ENCODE measurements at regions not wholly inside any gene's neighbourhood (a gene's known extent, or its start where the extent isn't known, plus 50 kb on each side); places are given as distances from the start of the nearest gene placed in this dataset.

GRCh38 chr14:105898482-105899010 lies 372.2 kb downstream of the TMEM121 start:
- TF ChIP-seq CTCF (IDR thresholded peaks at IDR 0.05) (no peak), POLR2A (IDR thresholded peaks at IDR 0.05) (no peak)

Data from body of pancreas (tissue), 4 donors.